CD4-positive, alpha-beta T cell (primary cell): ENCODE measurements at regions not wholly inside any gene's neighbourhood (a gene's known extent, or its start where the extent isn't known, plus 50 kb on each side); places are given as distances from the start of the nearest gene placed in this dataset.
A peak's percentile ranks its signal among the peaks of the same experiment; 100 is the strongest.

ENCODE experiments used
- ATAC-seq: fragments of 200-7000 bp; cut with Tn5 transposase; one replicate; pipeline ENCODE4 v1.10.0; 2022; ENCODE audit warnings: mild to moderate bottlenecking; ENCODE audit not compliant: poor library complexity
- CTCF ChIA-PET: fragments of 350-600 bp; sonication (Branson Sonifier 250); formaldehyde crosslinking; loops from one replicate; lab custom pipeline; 2021; ENCODE audit warnings: antibody characterized with exemption, inconsistent platforms; lab: Charles Lee
- POLR2A ChIA-PET: fragments of 350-600 bp; sonication (Branson Sonifier 250); formaldehyde crosslinking; loops from one replicate; lab custom pipeline; 2021; ENCODE audit warnings: antibody characterized with exemption, inconsistent platforms; lab: Charles Lee
- DNase-seq, 14 experiments: peaks; one replicate each; pipeline ENCODE4 v3.0.0-alpha.2; 2013 to 2020; ENCODE audit warnings: mixed read lengths in 2 of 14
- H3K27ac ChIP-seq, 2 donors: one replicate each; pipeline versions ENCODE4 v1.5.1 to v1.7.0; 2013; ENCODE audit warnings: low read length in 2 of 2, low read depth in 1 of 2, mild to moderate bottlenecking in 1 of 2
- H3K27me3 ChIP-seq, 2 experiments: 1 replicate in 1 of 2; 2 replicates in 1 of 2; pipeline versions ENCODE4 v1.6.1 to v1.7.0; 2013; ENCODE audit warnings: low read length in 2 of 2, control low read depth in 1 of 2, mild to moderate bottlenecking in 1 of 2, moderate library complexity in 1 of 2; ENCODE audit not compliant: insufficient read depth in 2 of 2, control insufficient read depth in 1 of 2
- H3K36me3 ChIP-seq: one replicate; pipeline ENCODE4 v1.6.1; 2013; ENCODE audit warnings: low read length, control low read depth; ENCODE audit not compliant: insufficient read depth
- H3K4me1 ChIP-seq: one replicate; pipeline ENCODE4 v1.6.1; 2013; ENCODE audit warnings: low read length, control low read depth; ENCODE audit not compliant: insufficient read depth
- H3K4me3 ChIP-seq: one replicate; pipeline ENCODE4 v1.5.1; 2013; ENCODE audit warnings: mild to moderate bottlenecking, low read length, moderate library complexity
- H3K9me3 ChIP-seq, 2 experiments: 1 replicate in 1 of 2; 2 replicates in 1 of 2; pipeline versions ENCODE4 v1.6.1 to v1.7.0; 2013; ENCODE audit warnings: low read length in 2 of 2, mild to moderate bottlenecking in 2 of 2, control low read depth in 1 of 2, moderate library complexity in 1 of 2; ENCODE audit not compliant: control insufficient read depth in 1 of 2, insufficient read depth in 1 of 2
- H3K27ac Mint-ChIP-seq: one replicate; pipeline ENCODE4 v1.8.0; 2020; ENCODE audit warnings: mixed read lengths
- H3K27me3 Mint-ChIP-seq: one replicate; pipeline ENCODE4 v1.8.0; 2021; ENCODE audit warnings: mixed read lengths
- H3K36me3 Mint-ChIP-seq: one replicate; pipeline ENCODE4 v1.8.0; 2021; ENCODE audit warnings: low read depth, mixed read lengths
- H3K4me1 Mint-ChIP-seq: one replicate; pipeline ENCODE4 v1.8.0; 2021; ENCODE audit warnings: low read depth, mixed read lengths
- H3K4me3 Mint-ChIP-seq: one replicate; pipeline ENCODE4 v1.8.0; 2020; ENCODE audit warnings: mild to moderate bottlenecking, mixed read lengths
- H3K9me3 Mint-ChIP-seq: one replicate; pipeline ENCODE4 v1.8.0; 2020; ENCODE audit warnings: mixed read lengths
- intact Hi-C, 2 experiments: fragments of 100-400 bp; cut with DNase I in 1 of 2; cut with micrococcal nuclease in 1 of 2; formaldehyde crosslinking; loops; one replicate each; pipeline versions ENCODE4 v1.15.1 to v1.9.0; 2023 to 2025; cut with DNase I, micrococcal nuclease
- TF ChIP-seq, protein P1 (sequence below): fragments of 200-600 bp; IDR thresholded peaks from one replicate; pipeline ENCODE4 v1.8.0; 2022; ENCODE audit warnings: antibody characterized with exemption, mild to moderate bottlenecking

GRCh38 chr10:124323806-124324205 is 94.9 kb downstream of the OAT start:
- no peak for DNase-seq
- no peak for ATAC-seq
- intact Hi-C loops: no loop called here
- no peaks in the 10 kb centered on the region for H3K9me3 Mint-ChIP-seq
- peaks cover 10% of the 10 kb centered on the region for H3K27me3 Mint-ChIP-seq
- no peak overlapping the region for H3K27ac ChIP-seq
- no peak overlapping the region for H3K4me3 ChIP-seq
- ChIA-PET POLR2A (no interaction called here), CTCF (no interaction called here)
- peaks cover 0 to 2% of the 10 kb centered on the region in 2 experiments for H3K9me3 ChIP-seq
- no peaks in the 10 kb centered on the region for H3K36me3 ChIP-seq
- H3K4me3 Mint-ChIP-seq: no peak overlapping the region
- TF ChIP-seq, protein P1, sequence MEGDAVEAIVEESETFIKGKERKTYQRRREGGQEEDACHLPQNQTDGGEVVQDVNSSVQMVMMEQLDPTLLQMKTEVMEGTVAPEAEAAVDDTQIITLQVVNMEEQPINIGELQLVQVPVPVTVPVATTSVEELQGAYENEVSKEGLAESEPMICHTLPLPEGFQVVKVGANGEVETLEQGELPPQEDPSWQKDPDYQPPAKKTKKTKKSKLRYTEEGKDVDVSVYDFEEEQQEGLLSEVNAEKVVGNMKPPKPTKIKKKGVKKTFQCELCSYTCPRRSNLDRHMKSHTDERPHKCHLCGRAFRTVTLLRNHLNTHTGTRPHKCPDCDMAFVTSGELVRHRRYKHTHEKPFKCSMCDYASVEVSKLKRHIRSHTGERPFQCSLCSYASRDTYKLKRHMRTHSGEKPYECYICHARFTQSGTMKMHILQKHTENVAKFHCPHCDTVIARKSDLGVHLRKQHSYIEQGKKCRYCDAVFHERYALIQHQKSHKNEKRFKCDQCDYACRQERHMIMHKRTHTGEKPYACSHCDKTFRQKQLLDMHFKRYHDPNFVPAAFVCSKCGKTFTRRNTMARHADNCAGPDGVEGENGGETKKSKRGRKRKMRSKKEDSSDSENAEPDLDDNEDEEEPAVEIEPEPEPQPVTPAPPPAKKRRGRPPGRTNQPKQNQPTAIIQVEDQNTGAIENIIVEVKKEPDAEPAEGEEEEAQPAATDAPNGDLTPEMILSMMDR: no peak
- H3K4me1 ChIP-seq: no peaks in the 10 kb centered on the region
- H3K27me3 ChIP-seq: no peaks in the 10 kb centered on the region
- no peaks in the 10 kb centered on the region for H3K4me1 Mint-ChIP-seq
- no peak overlapping the region for H3K27ac Mint-ChIP-seq
- H3K36me3 Mint-ChIP-seq: no peaks in the 10 kb centered on the region

- H3K9me3 ChIP-seq: peaks cover 0 to 4% of the 10 kb centered on the region in 2 experiments
- no peaks in the 10 kb centered on the region for H3K36me3 ChIP-seq
- Mint-ChIP-seq H3K4me3 (no peak overlapping the region), H3K4me1 (no peaks in the 10 kb centered on the region), H3K27ac (no peak overlapping the region), H3K9me3 (no peaks in the 10 kb centered on the region), H3K27me3 (peaks cover 10% of the 10 kb centered on the region), H3K36me3 (no peaks in the 10 kb centered on the region)
- intact Hi-C loops: no loop called here
- POLR2A ChIA-PET: no interaction called here
- H3K4me1 ChIP-seq: no peaks in the 10 kb centered on the region
- H3K4me3 ChIP-seq: no peak overlapping the region
- DNase-seq: peak in 2 of 14 experiments; percentile 28 to 30
- TF ChIP-seq, protein P1: no peak
- H3K27me3 ChIP-seq: no peaks in the 10 kb centered on the region
- no peak for ATAC-seq
- CTCF ChIA-PET: no interaction called here
- H3K27ac ChIP-seq: no peak overlapping the region
These were observed 95.5 kb downstream of the OAT start for GRCh38 chr10:124323111-124323725.

DNA sequence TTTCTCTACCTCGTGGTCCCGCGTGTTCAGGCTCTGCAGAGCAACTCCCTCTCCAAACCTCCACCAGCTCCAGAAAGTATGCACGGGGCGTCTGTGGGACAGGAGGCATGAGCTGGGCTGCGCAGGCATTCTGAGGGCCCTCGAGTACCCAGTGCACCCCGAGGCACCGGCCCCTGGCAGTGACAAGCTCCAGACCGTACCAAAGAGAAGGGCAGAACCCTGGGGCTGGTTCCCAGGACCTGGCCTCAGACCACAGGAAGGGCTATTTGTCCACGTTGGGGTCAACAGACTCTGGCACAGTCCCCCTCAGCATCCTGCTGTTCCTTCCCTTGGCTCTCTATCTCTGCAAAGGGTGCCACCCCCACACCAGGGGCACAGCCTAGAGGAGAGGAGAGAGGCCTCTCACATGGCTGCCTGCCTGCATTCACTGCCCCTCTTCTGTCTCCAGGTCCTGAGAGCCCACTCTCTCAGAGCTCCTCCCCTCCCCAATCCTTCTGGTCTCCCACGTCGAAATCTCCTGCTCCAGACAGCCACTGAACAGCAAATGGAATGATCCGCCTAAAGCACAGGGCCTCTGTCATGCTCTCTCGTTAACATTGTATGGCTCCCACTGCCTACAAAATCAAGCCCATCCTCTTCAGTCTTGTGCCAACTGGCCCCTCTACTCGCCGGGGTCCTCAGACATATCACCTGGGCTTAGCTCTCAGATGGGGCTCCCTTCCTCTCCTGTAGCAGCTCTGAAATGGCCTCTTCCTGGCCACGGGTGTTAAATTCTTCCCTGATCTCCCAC is 96.3 kb downstream of the OAT start:
- Mint-ChIP-seq H3K27ac (no peak overlapping the region), H3K27me3 (peaks cover 7% of the 10 kb centered on the region), H3K4me3 (no peak overlapping the region), H3K4me1 (no peaks in the 10 kb centered on the region), H3K9me3 (no peaks in the 10 kb centered on the region), H3K36me3 (no peaks in the 10 kb centered on the region)
- no peak for DNase-seq
- no peaks in the 10 kb centered on the region for H3K4me1 ChIP-seq
- no peak overlapping the region for H3K27ac ChIP-seq
- no peak for ATAC-seq
- no peaks in the 10 kb centered on the region for H3K27me3 ChIP-seq
- peaks cover 0 to 4% of the 10 kb centered on the region in 2 experiments for H3K9me3 ChIP-seq
- TF ChIP-seq, protein P1: no peak
- CTCF ChIA-PET: no interaction called here
- intact Hi-C loops: no loop called here
- no peak overlapping the region for H3K4me3 ChIP-seq
- POLR2A ChIA-PET: no interaction called here
- H3K36me3 ChIP-seq: no peaks in the 10 kb centered on the region
